NCI-H460 (cell line): ENCODE measurements at regions not wholly inside any gene's neighbourhood (a gene's known extent, or its start where the extent isn't known, plus 50 kb on each side); places are given as distances from the start of the nearest gene placed in this dataset.
"Not testable (repeated sequence)": the region's sequence is repeated elsewhere in the genome, so short reads cannot be mapped to it uniquely, and the experiment has no call there.

Experiments used
- DNase-seq: peaks from one replicate; pipeline ENCODE4 v3.0.0-alpha.2; 2016; ENCODE audit warnings: low read depth; ENCODE audit errors: extremely low read depth

- DNase-seq: no peak
Measured at GRCh38 chr9:30482499-30482898, 1901.9 kb upstream of the ACO1 start.

DNA sequence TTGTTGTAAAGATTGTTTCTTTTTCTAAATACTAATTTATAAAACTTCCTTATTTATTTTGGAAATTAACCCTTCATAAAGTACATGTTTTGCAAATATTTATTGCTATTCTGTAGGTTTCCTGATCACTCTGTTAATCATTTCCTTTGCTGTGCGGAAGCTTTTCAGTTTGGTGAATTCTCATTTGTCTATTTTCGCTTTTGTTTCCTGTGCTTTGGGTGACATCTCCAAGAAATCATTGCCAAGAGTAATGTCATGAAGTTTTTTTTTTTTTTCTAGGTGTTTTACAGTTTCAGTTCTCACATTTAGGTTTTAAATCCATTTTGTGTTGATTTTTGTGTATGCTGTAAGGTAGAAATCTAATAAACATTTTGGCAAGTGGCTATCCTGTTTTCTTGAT, 1899.8 kb upstream of the ACO1 start:
- DNase-seq: no peak

GRCh38 chr9:30504502-30504905, 1879.9 kb upstream of the ACO1 start:
- DNase-seq: no peak

GRCh38 chr9:30505311-30505710, 1879.1 kb upstream of the ACO1 start:
- DNase-seq: no peak

- no peak for DNase-seq
Measured at GRCh38 chr9:30506749-30507148, 1877.7 kb upstream of the ACO1 start.

- no peak for DNase-seq
Measured at GRCh38 chr9:30507166-30507565, 1877.3 kb upstream of the ACO1 start.

DNA sequence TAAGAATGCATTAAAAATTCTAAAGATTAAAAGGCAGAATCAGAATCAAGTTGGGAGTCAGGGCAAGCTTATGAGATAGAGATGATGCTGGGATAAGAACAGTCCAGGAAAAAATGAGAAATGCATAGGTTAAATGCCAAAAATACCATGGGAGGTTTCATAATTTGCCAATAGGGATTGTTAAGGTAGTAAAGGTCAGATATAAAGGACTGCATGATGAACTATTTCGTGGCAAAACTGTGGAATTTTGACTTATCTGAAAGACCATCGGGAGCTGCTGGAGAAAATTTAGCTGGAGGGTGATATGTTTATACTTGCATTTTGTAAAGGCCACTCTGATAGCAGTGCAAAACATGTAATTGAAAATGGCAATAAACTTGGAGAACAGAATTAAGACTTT, 1872.8 kb upstream of the ACO1 start:
- DNase-seq: no peak

DNA sequence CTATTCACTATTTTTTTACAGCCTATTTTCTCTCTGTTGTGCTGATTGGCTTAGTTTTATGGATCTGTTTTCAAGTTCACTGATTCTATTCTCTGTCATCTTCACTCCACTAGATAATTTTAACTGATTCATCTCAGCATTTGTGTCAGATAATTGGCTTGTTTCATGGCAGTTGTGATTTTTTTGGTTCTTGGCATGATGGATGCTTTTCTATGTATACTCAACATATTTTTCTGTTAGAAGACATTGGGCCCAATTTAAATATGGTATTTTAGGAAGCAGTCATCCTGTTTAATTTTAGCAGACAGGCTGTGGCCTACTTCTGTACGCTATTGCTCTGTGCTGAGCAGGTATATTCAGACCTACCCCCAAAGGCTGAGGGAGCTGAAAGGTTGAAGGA, 1865.3 kb upstream of the ACO1 start:
- DNase-seq: no peak

GRCh38 chr9:30519756-30520155, 1864.7 kb upstream of the ACO1 start:
- no peak for DNase-seq

GRCh38 chr9:30522061-30522460, 1862.4 kb upstream of the ACO1 start:
- DNase-seq: no peak

GRCh38 chr9:30522486-30522885, 1862.0 kb upstream of the ACO1 start:
- no peak for DNase-seq

GRCh38 chr9:30524311-30524710, 1860.1 kb upstream of the ACO1 start:
- no peak for DNase-seq

- DNase-seq: no peak
Measured at GRCh38 chr9:30534455-30534854, 1850.0 kb upstream of the ACO1 start.

DNA sequence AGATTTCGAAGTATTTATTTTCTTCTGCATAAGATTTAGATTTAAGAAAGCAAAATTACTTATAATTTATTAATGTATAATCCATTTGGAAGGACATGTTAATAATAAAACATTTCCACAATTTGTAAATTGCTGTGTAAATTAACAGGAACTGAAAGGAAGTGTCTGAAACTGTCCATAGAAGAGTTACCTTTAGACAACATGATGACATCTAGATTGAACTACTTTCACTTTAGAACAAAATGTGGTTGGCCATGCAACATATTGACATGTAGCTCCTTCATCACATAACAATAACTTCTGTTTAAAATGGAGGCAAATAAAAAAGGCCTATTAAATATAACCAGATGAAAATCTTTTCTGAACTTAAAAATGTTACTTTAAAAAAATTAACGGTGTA, 1849.5 kb upstream of the ACO1 start:
- no peak for DNase-seq

DNA sequence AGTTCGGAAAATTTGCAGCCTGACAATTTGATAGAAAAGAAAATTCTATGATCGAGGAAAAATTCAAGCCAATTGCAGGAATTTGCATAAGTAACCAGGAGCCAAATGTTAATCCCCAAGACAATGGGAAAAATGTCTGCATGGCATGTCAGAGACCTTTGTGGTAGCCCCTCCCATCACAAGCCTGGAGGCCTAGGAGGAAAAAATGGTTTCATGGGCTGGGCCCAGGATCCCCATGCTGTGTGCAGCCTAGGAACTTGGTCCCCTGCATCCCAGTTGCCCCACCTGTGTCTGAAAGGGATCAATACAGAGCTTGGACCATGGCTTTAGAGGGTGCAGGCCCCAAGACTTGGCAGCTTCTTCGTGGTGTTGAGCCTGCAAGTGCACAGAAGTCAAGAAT, 1847.9 kb upstream of the ACO1 start:
- no peak for DNase-seq

DNA sequence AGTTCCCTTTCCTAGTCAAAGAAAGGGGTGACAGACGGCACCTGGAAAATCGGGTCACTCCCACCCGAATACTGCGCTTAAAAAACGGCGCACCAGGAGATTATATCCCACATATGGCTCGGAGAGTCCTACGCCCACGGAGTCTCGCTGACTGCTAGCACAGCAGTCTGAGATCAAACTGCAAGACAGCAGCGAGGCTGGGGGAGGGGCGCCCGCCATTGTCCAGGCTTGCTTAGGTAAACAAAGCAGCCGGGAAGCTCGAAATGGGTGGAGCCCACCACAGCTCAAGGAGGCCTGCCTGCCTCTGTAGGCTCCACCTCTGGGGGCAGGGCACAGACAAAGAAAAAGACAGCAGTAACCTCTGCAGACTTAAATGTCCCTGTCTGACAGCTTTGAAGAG, 1844.7 kb upstream of the ACO1 start:
- not testable (repeated sequence) for DNase-seq

DNA sequence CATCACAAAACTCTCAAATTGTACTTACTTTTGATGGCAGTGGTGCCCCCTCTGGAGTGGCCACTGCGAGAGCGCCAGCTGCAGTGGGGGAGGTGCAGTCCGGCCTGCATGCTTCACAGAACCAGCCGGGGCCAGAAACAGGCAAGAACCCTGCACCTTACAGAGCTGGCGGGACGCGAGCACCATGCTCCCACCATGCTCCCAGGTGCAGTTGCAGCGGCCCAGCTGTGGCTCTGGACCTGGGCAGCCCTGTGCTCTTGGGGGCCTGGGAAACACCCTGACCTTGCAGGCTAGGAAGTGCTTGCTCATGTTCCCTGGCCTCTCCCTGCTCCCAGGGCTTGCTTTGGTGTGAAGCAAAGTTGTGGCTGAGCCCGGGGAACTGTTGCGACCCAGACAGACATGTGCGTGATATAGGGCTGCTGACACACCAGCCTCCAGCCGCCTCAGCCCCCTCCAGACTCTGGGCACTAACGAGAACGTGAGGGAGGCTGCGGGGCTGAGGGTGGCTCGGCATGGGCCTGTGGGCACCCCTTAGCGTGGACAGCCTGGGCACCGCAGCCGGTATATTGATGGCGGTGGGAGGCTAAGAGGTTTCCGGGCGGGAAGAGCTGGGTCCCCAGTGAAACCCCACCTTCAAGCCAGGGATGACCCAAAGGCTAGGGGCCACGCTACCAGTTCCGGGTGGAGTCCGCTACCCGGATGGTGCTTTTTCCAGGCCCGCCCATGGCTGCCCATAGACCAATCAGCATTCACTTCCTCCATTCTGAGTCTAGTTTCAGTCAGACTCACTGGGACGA, 1809.9 kb upstream of the ACO1 start:
- no peak for DNase-seq

DNA sequence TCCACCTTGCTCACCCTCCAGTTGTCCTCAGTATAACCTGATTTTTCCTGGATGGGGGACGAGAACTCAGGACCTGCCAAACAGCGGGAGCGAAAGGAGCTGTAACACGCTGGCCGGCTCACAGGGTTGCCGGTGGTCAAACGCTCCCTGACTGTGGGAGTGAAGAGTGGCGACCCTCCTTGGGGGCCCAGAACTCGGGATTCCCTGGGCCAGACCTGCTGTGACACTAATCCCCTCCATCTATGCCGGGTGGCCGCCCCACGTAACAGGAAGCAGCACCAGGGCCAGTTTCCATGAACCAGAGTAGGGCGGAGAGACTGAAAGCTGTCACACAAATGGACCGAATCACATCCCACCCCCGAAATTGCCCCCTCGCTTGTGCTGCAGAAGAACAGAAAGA, 1809.2 kb upstream of the ACO1 start:
- DNase-seq: no peak

DNA sequence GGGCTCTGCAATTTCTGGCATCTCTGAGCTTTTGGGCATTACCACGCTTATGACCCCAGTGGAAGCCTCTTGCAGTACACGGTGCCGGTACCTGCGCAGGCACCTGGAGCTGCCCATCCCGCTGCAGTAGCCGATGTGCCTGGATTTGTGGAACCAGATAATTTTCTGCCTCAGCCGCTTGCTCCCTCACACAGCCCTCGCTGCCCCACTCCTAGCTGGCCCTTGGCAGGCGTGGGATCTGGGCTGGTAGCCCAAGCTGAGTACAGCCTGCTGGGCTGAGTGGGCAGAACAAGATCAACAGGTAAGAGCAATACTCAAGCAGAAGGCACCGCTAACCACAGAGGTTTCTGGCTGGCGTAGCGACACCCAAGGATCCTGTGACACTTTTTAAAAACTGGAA, 1808.8 kb upstream of the ACO1 start:
- no peak for DNase-seq

- no peak for DNase-seq
Measured at GRCh38 chr9:30579810-30580209, 1804.6 kb upstream of the ACO1 start.

DNA sequence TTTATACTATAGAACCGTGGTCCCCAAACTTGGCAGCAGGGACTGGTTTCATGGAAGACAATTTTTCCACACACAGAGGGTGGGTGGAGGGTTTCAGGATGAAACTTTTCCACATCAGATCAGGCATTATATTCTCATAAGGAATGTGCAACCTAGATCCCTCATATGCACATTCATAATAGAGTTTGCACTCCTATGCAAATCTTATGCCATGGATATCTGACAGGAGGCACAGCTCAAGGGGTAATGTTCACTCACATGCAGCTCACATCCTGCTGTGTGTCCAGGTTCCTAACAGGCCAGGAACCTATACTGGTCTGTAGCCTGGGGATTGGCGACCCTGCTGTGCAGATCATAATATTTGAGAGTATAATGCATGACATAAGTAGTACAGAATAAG, 1802.2 kb upstream of the ACO1 start:
- DNase-seq: no peak

GRCh38 chr9:30584559-30584958, 1799.9 kb upstream of the ACO1 start:
- no peak for DNase-seq

- DNase-seq: no peak
Measured at GRCh38 chr9:30591461-30591860, 1793.0 kb upstream of the ACO1 start.
